Pancreas (tissue), 10 donors: ENCODE measurements at regions not wholly inside any gene's neighbourhood (a gene's known extent, or its start where the extent isn't known, plus 50 kb on each side); places are given as distances from the start of the nearest gene placed in this dataset.

ENCODE experiments used
- ATAC-seq, 4 donors: fragments of 200-7000 bp; cut with Tn5 transposase; one replicate each; pipeline versions ENCODE4 v1.8.0 to v1.9.1; 2020; ENCODE audit warnings: mild to moderate bottlenecking in 4 of 4, moderate library complexity in 4 of 4
- DNase-seq, 6 donors: peaks; one replicate each; pipeline ENCODE4 v3.0.0-alpha.2; 2020
- FAIRE-seq: peaks from 2 replicates; lab custom pipeline; 2012; peaks lifted over from hg19 to GRCh38; lab: Jason Lieb, UNC
- H3K27ac ChIP-seq, 4 donors: fragments of 200-600 bp; sonication (generic); 1 replicate in 3 of 4; 2 replicates in 1 of 4; pipeline versions ENCODE4 v1.5.0 to v1.8.0; 2020
- H3K27me3 ChIP-seq, 4 donors: fragments of 200-600 bp; one replicate each; pipeline ENCODE4 v1.8.0; 2021
- H3K36me3 ChIP-seq, 3 donors: fragments of 200-600 bp; sonication (generic) in 1 of 3; one replicate each; pipeline versions ENCODE4 v1.5.0 to v1.8.0; 2020 to 2021
- H3K4me1 ChIP-seq, 3 donors: fragments of 200-600 bp; one replicate each; pipeline ENCODE4 v1.8.0; 2021
- H3K4me3 ChIP-seq, 4 donors: fragments of 200-600 bp; sonication (generic) in 2 of 4; one replicate each; pipeline versions ENCODE4 v1.5.0 to v1.8.0; 2020 to 2021
- H3K9me3 ChIP-seq, 4 donors: fragments of 200-600 bp; one replicate each; pipeline ENCODE4 v1.8.0; 2021
- WGBS, 2 donors: extraction: QIAGEN DNeasy Blood & Tissue Kit; methylation state at CpG; one replicate each; pipeline ENCODE4 v1.1.7; 2013; 5-methylcytosine and 5-hydroxymethylcytosine counted together
- intact Hi-C, 3 donors: fragments of 100-400 bp; cut with DNase I; formaldehyde crosslinking; loops; one replicate each; pipeline versions ENCODE4 v1.11.1 to v1.14.2; 2022
- TF ChIP-seq, protein P1 (sequence below), 4 donors: fragments of 200-600 bp; sonication (generic) in 3 of 4; IDR thresholded peaks; one replicate each; pipeline versions ENCODE4 v1.5.0 to v1.8.0; 2021; ENCODE audit warnings: antibody characterized with exemption in 4 of 4
- donor health status: healthy with polysubstance abuse.
- donor health status: DM: no; HTN: no; CAD: no; lungs with moderate emphysema.
- donor health status: DM: no; HTN: no; CAD: no.
- donor health status: control.
- donor health status: control.
- donor health status: Bipolar disorder and iron deficiency.
- donor health status: DM: yes; HTN: yes; CAD: no.
- donor health status: DM: no; HTN: no; CAD: no.
- donor health status: DM: no; HTN: no; CAD: no.
- donor health status: DM: yes; HTN: yes; CAD: no.

DNA sequence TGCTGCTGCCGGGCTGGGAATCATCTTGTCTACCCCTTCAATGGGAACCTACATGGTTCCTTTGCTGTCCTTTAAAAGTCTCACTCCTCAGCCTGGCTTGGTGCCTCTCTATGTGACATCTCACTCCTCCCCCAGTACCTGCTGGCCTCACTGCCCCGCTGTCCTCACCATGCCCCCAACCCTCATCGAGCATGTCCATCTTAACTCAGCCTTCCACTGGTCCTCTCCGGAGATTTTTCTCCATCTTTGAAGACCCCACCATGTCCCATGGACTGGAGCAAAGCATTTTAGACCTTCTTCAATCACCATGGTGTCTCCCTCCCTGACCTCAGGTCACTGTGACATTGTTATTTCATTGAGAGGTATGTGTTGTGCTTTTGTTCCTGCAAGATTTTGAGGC, 58.1 kb upstream of the SIX3 start:
- TF ChIP-seq, protein P1, sequence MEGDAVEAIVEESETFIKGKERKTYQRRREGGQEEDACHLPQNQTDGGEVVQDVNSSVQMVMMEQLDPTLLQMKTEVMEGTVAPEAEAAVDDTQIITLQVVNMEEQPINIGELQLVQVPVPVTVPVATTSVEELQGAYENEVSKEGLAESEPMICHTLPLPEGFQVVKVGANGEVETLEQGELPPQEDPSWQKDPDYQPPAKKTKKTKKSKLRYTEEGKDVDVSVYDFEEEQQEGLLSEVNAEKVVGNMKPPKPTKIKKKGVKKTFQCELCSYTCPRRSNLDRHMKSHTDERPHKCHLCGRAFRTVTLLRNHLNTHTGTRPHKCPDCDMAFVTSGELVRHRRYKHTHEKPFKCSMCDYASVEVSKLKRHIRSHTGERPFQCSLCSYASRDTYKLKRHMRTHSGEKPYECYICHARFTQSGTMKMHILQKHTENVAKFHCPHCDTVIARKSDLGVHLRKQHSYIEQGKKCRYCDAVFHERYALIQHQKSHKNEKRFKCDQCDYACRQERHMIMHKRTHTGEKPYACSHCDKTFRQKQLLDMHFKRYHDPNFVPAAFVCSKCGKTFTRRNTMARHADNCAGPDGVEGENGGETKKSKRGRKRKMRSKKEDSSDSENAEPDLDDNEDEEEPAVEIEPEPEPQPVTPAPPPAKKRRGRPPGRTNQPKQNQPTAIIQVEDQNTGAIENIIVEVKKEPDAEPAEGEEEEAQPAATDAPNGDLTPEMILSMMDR (IDR thresholded peaks at IDR 0.05), result no peak
- H3K36me3 ChIP-seq, result no peaks in the 10 kb centered on the region
- FAIRE-seq, result no peak
- no peaks in the 10 kb centered on the region for H3K4me1 ChIP-seq
- DNase-seq, result no peak
- no peaks in the 10 kb centered on the region for H3K27me3 ChIP-seq
- intact Hi-C loops, result no loop called here
- H3K9me3 ChIP-seq, result no peaks in the 10 kb centered on the region
- H3K4me3 ChIP-seq, result no peak overlapping the region
- no peak overlapping the region for H3K27ac ChIP-seq
- 84 to 87% methylated on average over 4 of the region's 4 CpGs for WGBS, 2 donors
- no peak for ATAC-seq

DNA sequence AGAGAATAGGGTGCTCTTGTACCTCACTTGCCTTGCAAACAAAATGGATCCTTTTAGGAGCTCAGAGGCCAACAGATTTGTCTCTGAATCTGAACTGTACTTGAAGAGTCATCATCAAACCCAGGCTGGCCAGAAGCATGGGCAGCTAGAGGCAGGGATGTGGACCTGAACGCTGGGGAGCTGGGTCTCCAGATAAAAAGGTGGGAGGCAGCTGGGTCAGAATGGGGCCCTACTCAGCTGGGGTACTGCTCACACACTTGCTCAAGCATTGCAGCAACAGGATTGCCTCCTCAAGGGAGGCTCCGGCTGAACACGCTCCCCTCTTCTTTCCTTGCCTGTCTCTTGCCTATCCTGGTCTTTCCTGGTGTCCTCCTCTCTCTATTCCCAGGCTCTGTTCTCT, 57.3 kb upstream of the SIX3 start:
- DNase-seq, result no peak
- TF ChIP-seq, protein P1 (IDR thresholded peaks at IDR 0.05), result no peak
- H3K27ac ChIP-seq, result no peak overlapping the region
- H3K4me3 ChIP-seq, result no peak overlapping the region
- no peaks in the 10 kb centered on the region for H3K36me3 ChIP-seq
- 77 to 84% methylated on average over 3 of the region's 3 CpGs for WGBS, 2 donors
- no peaks in the 10 kb centered on the region for H3K9me3 ChIP-seq
- FAIRE-seq, result no peak
- no peaks in the 10 kb centered on the region for H3K27me3 ChIP-seq
- ATAC-seq, result no peak
- intact Hi-C loops, result no loop called here
- no peaks in the 10 kb centered on the region for H3K4me1 ChIP-seq

DNA sequence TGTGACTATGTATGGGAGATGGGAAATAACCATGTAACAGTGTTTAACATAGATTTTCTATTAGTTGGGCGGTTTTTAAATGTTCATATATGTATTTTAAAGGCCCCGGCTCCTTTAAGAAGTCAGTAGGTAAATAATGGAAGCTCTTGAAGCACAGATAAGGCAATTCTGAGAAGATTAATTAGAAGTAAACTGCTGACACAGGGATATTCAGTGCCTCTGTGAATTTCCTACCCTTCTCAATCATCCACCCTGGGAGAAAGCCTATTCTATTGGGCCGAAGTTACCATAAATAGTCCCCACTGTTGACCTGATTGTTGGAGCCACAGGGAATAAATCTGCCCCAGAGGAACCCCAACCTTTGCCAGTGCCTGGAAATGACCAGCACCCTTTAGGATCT, 56.8 kb upstream of the SIX3 start:
- Histone ChIP-seq H3K27me3 (no peaks in the 10 kb centered on the region), H3K4me3 (no peak overlapping the region), H3K27ac (no peak overlapping the region), H3K9me3 (no peaks in the 10 kb centered on the region), H3K4me1 (no peaks in the 10 kb centered on the region), H3K36me3 (no peaks in the 10 kb centered on the region)
- WGBS, 2 donors, result 52% methylated on average over 3 of the region's 3 CpGs
- no peak for ATAC-seq
- TF ChIP-seq, protein P1 (IDR thresholded peaks at IDR 0.05), result no peak
- no peak for FAIRE-seq
- intact Hi-C loops, result no loop called here
- no peak for DNase-seq

DNA sequence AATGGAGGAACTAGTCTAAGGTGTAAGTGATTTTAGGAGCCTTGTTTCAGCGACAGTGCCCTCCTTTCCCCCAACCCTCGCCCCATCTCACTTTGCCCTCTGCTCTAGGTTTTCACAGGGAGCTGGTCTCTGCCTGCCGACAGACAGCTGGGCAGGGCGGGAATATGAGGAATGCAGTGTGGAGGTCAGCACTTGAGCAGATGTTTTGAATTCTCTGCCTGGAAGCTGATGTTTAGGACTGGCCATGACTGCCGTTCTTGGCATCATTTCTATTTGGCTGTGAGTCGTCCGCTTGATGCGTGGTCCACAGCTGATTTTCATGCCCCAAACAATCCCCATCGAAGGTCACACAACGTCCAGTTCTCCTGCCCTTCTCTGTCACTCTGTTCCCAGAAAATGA, 55.1 kb upstream of the SIX3 start:
- intact Hi-C loops, result no loop called here
- Histone ChIP-seq H3K36me3 (no peaks in the 10 kb centered on the region), H3K27me3 (no peaks in the 10 kb centered on the region), H3K27ac (no peak overlapping the region), H3K4me1 (no peaks in the 10 kb centered on the region), H3K9me3 (no peaks in the 10 kb centered on the region), H3K4me3 (no peak overlapping the region)
- ATAC-seq (no peak), FAIRE-seq (no peak), DNase-seq (no peak)
- WGBS, 2 donors, result 50 to 53% methylated on average over 10 of the region's 10 CpGs
- TF ChIP-seq, protein P1 (IDR thresholded peaks at IDR 0.05), result no peak

DNA sequence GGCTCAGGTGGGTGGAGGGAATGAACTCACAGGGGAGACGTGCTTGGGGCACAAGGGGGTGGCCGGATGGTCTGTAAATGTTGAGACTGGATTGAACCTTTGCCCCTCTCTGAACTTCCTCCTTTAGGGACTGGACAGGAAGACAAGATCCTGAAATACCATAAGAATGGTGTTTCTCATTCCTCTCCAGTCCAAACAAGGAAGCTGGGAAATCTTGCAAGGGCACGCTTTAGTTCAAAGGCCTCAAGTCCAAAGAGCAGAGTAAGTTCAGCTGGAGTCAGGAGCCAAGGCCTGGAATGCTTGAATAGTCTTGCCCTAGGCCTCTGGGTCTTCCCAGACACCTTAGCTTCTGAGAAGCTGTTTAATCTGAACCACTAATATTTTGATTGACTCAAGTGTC, 52.4 kb upstream of the SIX3 start:
- intact Hi-C loops, result no loop called here
- WGBS, 2 donors, result 88 to 93% methylated on average over 3 of the region's 3 CpGs
- Histone ChIP-seq H3K27ac (no peak overlapping the region), H3K36me3 (no peaks in the 10 kb centered on the region), H3K4me1 (no peaks in the 10 kb centered on the region), H3K27me3 (no peaks in the 10 kb centered on the region), H3K4me3 (no peak overlapping the region), H3K9me3 (no peaks in the 10 kb centered on the region)
- TF ChIP-seq, protein P1 (IDR thresholded peaks at IDR 0.05), result no peak
- no peak for FAIRE-seq
- DNase-seq, result no peak
- no peak for ATAC-seq
